ENCODE measurements at regions not wholly inside any gene's neighbourhood (a gene's known extent, or its start where the extent isn't known, plus 50 kb on each side); places are given as distances from the start of the nearest gene placed in this dataset.

DNA sequence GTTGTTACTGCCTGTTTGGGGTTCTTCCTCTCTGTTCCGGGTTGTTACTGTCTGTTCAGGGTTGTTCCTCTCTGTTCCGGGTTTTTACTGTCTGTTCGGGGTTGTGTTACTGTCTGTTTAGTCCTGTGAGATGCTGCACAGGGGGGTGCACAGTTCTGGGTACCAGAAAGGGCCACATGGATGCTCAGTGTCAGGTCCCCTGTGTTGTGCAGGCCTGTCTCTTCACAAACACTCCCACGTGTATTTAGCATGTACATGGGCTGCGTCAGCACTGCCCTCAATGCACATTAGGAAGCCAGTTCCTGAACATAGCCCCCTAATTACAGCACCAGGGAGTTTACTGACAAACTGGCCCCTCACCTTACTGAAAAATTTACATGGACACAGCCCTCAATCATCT lies 118.5 kb downstream of the DLL1 start (continued):
- TF ChIP-seq, protein P1, sequence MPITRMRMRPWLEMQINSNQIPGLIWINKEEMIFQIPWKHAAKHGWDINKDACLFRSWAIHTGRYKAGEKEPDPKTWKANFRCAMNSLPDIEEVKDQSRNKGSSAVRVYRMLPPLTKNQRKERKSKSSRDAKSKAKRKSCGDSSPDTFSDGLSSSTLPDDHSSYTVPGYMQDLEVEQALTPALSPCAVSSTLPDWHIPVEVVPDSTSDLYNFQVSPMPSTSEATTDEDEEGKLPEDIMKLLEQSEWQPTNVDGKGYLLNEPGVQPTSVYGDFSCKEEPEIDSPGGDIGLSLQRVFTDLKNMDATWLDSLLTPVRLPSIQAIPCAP (CRISPR knock-in tag; IDR thresholded peaks at IDR 0.05): no peak
- TF ChIP-seq, protein P2, sequence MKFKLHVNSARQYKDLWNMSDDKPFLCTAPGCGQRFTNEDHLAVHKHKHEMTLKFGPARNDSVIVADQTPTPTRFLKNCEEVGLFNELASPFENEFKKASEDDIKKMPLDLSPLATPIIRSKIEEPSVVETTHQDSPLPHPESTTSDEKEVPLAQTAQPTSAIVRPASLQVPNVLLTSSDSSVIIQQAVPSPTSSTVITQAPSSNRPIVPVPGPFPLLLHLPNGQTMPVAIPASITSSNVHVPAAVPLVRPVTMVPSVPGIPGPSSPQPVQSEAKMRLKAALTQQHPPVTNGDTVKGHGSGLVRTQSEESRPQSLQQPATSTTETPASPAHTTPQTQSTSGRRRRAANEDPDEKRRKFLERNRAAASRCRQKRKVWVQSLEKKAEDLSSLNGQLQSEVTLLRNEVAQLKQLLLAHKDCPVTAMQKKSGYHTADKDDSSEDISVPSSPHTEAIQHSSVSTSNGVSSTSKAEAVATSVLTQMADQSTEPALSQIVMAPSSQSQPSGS (CRISPR knock-in tag; IDR thresholded peaks at IDR 0.05; ENCODE audit: borderline replicate concordance, low read depth): no peak
- TF ChIP-seq ZNF396 (CRISPR knock-in tag; IDR thresholded peaks at IDR 0.05; ENCODE audit: borderline replicate concordance): no peak
- TF ChIP-seq, protein P3, sequence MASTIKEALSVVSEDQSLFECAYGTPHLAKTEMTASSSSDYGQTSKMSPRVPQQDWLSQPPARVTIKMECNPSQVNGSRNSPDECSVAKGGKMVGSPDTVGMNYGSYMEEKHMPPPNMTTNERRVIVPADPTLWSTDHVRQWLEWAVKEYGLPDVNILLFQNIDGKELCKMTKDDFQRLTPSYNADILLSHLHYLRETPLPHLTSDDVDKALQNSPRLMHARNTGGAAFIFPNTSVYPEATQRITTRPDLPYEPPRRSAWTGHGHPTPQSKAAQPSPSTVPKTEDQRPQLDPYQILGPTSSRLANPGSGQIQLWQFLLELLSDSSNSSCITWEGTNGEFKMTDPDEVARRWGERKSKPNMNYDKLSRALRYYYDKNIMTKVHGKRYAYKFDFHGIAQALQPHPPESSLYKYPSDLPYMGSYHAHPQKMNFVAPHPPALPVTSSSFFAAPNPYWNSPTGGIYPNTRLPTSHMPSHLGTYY (CRISPR knock-in tag; IDR thresholded peaks at IDR 0.05): no peak
- TF ChIP-seq CBFB (CRISPR knock-in tag; IDR thresholded peaks at IDR 0.05; ENCODE audit: low read depth): no peak
- no peak for TF ChIP-seq FOXP1 (CRISPR knock-in tag; IDR thresholded peaks at IDR 0.05; ENCODE audit: borderline replicate concordance)
- TF ChIP-seq PRRX2 (CRISPR knock-in tag; IDR thresholded peaks at IDR 0.05): no peak
- no peak for TF ChIP-seq IRF2 (CRISPR knock-in tag; IDR thresholded peaks at IDR 0.05; ENCODE audit: borderline replicate concordance, low read depth)

DNA sequence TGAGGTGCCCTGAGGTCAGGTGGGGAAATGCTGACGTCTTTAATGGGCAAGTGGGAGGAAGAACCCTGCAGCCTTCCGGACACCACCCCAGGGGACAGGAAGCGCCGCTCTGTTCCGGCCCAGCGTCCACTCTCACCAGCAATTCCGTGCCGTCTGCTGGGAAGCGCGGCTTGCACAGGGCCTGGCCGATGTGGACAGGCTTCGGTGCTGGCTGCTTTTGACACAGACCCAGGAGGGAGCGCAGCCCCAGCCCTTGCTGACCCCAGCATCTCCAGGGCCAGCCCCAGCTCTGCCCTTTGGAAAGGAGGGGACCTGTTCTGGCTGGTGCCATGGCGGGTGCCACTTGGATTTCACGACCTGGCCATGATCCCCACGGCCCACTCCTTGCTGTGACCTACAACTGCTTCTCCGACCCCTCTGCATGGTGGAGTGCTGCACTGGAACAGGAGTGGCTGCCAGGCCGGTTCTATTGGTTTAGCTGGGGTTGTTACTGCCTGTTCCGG lies 123.2 kb downstream of the DLL1 start:
- Mint-ChIP-seq H3K4me3 (no peak overlapping the region), H3K36me3 (peaks cover 6% of the 10 kb centered on the region), H3K27me3 (ENCODE audit: low read depth) (no peaks in the 10 kb centered on the region), H3K9me3 (peaks cover 11% of the 10 kb centered on the region), H3K4me1 (no peaks in the 10 kb centered on the region), H3K27ac (no peak overlapping the region)
- POLR2A ChIA-PET: no interaction called here
- ATAC-seq (no peak), DNase-seq (ENCODE audit: low spot score) (no peak)
- TF ChIP-seq TEAD1 (CRISPR knock-in tag; IDR thresholded peaks at IDR 0.05) (no peak), ZNF416 (CRISPR knock-in tag; IDR thresholded peaks at IDR 0.05) (no peak), FOXK1 (CRISPR knock-in tag; IDR thresholded peaks at IDR 0.05) (no peak), ZNF232 (CRISPR knock-in tag; IDR thresholded peaks at IDR 0.05) (no peak), GABPB1 (CRISPR knock-in tag; IDR thresholded peaks at IDR 0.05) (no peak)
- TF ChIP-seq, protein P4, sequence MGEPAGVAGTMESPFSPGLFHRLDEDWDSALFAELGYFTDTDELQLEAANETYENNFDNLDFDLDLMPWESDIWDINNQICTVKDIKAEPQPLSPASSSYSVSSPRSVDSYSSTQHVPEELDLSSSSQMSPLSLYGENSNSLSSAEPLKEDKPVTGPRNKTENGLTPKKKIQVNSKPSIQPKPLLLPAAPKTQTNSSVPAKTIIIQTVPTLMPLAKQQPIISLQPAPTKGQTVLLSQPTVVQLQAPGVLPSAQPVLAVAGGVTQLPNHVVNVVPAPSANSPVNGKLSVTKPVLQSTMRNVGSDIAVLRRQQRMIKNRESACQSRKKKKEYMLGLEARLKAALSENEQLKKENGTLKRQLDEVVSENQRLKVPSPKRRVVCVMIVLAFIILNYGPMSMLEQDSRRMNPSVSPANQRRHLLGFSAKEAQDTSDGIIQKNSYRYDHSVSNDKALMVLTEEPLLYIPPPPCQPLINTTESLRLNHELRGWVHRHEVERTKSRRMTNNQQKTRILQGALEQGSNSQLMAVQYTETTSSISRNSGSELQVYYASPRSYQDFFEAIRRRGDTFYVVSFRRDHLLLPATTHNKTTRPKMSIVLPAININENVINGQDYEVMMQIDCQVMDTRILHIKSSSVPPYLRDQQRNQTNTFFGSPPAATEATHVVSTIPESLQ (CRISPR knock-in tag; IDR thresholded peaks at IDR 0.05): no peak
- TF ChIP-seq, protein P5, sequence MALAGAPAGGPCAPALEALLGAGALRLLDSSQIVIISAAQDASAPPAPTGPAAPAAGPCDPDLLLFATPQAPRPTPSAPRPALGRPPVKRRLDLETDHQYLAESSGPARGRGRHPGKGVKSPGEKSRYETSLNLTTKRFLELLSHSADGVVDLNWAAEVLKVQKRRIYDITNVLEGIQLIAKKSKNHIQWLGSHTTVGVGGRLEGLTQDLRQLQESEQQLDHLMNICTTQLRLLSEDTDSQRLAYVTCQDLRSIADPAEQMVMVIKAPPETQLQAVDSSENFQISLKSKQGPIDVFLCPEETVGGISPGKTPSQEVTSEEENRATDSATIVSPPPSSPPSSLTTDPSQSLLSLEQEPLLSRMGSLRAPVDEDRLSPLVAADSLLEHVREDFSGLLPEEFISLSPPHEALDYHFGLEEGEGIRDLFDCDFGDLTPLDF (CRISPR knock-in tag; IDR thresholded peaks at IDR 0.05): no peak
- CTCF ChIA-PET: no interaction called here

DNA sequence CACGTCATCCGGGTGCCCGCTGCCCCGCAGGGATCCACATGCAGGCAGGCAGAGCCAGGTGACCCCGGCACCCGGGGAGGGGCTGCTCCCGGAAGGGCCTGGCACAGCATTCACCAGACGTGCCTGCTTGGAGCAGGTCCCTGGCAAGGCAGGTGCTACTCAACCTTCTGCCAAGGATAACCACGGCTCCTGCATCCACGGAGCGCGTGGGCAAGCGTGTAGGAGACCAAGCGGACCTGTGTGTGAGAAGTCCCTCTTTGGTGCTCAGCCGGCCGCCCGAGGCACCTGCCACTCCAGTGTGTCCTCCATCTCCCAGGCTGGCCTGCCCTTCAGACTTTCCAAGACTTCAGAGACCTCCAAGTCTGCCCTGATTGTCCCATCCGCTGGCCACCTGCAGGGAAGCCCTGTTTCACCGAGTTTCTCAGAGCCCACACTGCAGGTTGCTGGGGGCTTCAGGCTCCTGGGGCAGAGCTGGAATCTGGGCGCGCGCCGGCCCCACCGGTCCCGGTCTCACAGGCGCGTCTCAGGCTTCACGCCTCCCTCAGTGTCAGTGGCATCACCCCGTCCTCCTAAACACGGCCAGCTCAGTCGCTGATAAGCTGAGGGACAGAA lies 124.3 kb downstream of the DLL1 start:
- no peak for TF ChIP-seq ZNF423 (CRISPR knock-in tag; IDR thresholded peaks at IDR 0.05)
- no peak for TF ChIP-seq RORB (CRISPR knock-in tag; IDR thresholded peaks at IDR 0.05)
- no peak for TF ChIP-seq CREM (CRISPR knock-in tag; IDR thresholded peaks at IDR 0.05)
- TF ChIP-seq, protein P6, sequence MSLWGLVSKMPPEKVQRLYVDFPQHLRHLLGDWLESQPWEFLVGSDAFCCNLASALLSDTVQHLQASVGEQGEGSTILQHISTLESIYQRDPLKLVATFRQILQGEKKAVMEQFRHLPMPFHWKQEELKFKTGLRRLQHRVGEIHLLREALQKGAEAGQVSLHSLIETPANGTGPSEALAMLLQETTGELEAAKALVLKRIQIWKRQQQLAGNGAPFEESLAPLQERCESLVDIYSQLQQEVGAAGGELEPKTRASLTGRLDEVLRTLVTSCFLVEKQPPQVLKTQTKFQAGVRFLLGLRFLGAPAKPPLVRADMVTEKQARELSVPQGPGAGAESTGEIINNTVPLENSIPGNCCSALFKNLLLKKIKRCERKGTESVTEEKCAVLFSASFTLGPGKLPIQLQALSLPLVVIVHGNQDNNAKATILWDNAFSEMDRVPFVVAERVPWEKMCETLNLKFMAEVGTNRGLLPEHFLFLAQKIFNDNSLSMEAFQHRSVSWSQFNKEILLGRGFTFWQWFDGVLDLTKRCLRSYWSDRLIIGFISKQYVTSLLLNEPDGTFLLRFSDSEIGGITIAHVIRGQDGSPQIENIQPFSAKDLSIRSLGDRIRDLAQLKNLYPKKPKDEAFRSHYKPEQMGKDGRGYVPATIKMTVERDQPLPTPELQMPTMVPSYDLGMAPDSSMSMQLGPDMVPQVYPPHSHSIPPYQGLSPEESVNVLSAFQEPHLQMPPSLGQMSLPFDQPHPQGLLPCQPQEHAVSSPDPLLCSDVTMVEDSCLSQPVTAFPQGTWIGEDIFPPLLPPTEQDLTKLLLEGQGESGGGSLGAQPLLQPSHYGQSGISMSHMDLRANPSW (CRISPR knock-in tag; conservative IDR thresholded peaks at IDR 0.05; ENCODE audit: low read depth): no peak
- H3K9me3 Mint-ChIP-seq: peaks cover 8% of the 10 kb centered on the region; the same call in 1 of the 2 replicates
- ChIA-PET CTCF (no interaction called here), POLR2A (no interaction called here)
- H3K27me3 Mint-ChIP-seq (ENCODE audit: low read depth): no peaks in the 10 kb centered on the region
- H3K27ac Mint-ChIP-seq: no peak overlapping the region
- DNase-seq (ENCODE audit: low spot score) (no peak), ATAC-seq (no peak)
- H3K4me1 Mint-ChIP-seq: no peaks in the 10 kb centered on the region
- H3K36me3 Mint-ChIP-seq: peaks cover 4% of the 10 kb centered on the region
- H3K4me3 Mint-ChIP-seq: no peak overlapping the region

Measured in WTC11 (cell line).